ENCODE measurements at regions not wholly inside any gene's neighbourhood (a gene's known extent, or its start where the extent isn't known, plus 50 kb on each side); places are given as distances from the start of the nearest gene placed in this dataset.

DNA sequence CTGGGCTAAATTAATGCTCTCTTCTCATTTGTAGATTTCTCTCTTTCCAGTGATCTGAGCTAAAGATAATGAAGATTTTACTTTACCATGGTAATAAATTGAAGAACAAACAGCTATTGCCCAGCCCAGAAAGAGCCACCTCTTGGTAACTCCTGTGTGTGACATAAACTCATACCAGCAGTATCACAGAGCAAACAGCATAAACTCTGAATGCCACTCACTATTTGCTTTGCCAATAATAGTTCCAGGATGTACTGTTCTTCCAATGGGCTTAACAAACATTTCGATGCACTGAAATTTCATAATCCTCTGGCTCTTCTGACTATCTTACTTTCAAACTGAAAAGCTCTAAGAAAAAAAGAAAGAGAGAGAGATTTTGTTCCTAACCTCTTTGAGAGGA lies 69.8 kb upstream of the RASEF start:
- H3K27ac ChIP-seq (ENCODE audit: low read depth in 1 of 2, low read length in 1 of 2), result no peak overlapping the region
- no peak for ATAC-seq (ENCODE audit: insufficient read depth, low FRiP score)
- no peak for DNase-seq
- WGBS, 2 donors, result 53 to 80% methylated on average over 1 of the region's 1 CpG
- H3K9ac ChIP-seq (ENCODE audit: insufficient read depth in 1 of 2, low read length in 2 of 2), result no peak overlapping the region
- peaks cover 0 to 3% (median 0%) of the 10 kb centered on the region in 4 donors for H3K9me3 ChIP-seq (ENCODE audit: control insufficient read depth in 4 of 4, insufficient read depth in 3 of 4, low read length in 3 of 4)
- H3K4me3 ChIP-seq, result no peak overlapping the region
- H3K36me3 ChIP-seq (ENCODE audit: control insufficient read depth in 4 of 4, insufficient read depth in 4 of 4, low read length in 4 of 4), result no peaks in the 10 kb centered on the region
- H3K4me1 ChIP-seq (ENCODE audit: control insufficient read depth in 5 of 5, insufficient read depth in 5 of 5, low read length in 5 of 5), result no peaks in the 10 kb centered on the region
- no peak for TF ChIP-seq CTCF (IDR thresholded peaks at IDR 0.05; ENCODE audit: control extremely low read depth, extremely low read depth)
- H3K27me3 ChIP-seq (ENCODE audit: control insufficient read depth in 3 of 3, insufficient read depth in 3 of 3, low read length in 2 of 3), result no peaks in the 10 kb centered on the region

DNA sequence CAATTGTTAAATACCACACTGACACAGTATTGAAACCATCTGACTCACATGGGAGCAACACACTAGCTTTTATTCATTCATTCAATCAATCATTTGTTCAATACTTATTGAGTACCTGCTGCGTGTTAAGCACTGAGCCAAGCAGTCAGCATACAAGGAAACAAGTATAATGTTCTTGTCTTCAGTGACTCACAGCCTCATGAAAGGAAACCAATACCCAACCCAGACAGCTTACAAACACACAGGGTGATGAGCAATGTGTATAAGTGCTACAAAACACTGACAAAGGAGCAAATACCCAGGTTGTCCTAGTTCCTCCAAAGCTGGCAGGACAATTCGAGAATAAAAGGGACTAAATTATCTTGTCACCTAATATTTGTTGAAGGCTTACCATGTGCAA lies 67.6 kb upstream of the RASEF start:
- Histone ChIP-seq H3K4me3 (no peak overlapping the region), H3K9ac (ENCODE audit: insufficient read depth in 1 of 2, low read length in 2 of 2) (no peak overlapping the region), H3K9me3 (ENCODE audit: control insufficient read depth in 4 of 4, insufficient read depth in 3 of 4, low read length in 3 of 4) (peaks cover 0 to 8% (median 2%) of the 10 kb centered on the region in 4 donors), H3K27ac (ENCODE audit: low read depth in 1 of 2, low read length in 1 of 2) (no peak overlapping the region), H3K36me3 (ENCODE audit: control insufficient read depth in 4 of 4, insufficient read depth in 4 of 4, low read length in 4 of 4) (no peaks in the 10 kb centered on the region), H3K4me1 (ENCODE audit: control insufficient read depth in 5 of 5, insufficient read depth in 5 of 5, low read length in 5 of 5) (no peaks in the 10 kb centered on the region), H3K27me3 (ENCODE audit: control insufficient read depth in 3 of 3, insufficient read depth in 3 of 3, low read length in 2 of 3) (no peaks in the 10 kb centered on the region)
- WGBS, 2 donors, result 69 to 75% methylated on average over 2 of the region's 2 CpGs
- DNase-seq (no peak), ATAC-seq (ENCODE audit: insufficient read depth, low FRiP score) (no peak)
- no peak for TF ChIP-seq CTCF (IDR thresholded peaks at IDR 0.05; ENCODE audit: control extremely low read depth, extremely low read depth)

DNA sequence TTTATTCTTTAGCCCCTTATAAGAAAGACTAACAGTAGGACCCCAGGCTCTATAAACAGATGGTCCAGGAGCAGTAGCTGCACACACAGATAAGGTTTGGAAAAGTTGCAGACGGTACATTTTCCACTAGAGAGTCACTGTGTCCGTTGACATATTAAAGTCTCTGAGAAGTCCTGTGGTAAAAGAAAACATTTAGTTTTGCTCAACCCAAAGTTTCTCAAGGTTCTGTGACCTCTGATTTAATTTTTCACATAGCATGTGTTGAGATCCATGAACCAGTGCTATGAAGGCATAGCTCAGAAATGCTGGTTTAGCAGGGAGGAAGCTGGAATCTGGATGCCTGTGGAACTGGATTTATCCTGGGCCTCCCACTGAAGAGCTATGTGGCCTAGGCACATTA lies 62.7 kb upstream of the RASEF start:
- H3K9ac ChIP-seq (ENCODE audit: insufficient read depth in 1 of 2, low read length in 2 of 2), result no peak overlapping the region
- ATAC-seq (ENCODE audit: insufficient read depth, low FRiP score), result no peak
- H3K4me1 ChIP-seq (ENCODE audit: control insufficient read depth in 5 of 5, insufficient read depth in 5 of 5, low read length in 5 of 5), result no peaks in the 10 kb centered on the region
- DNase-seq, result no peak
- no peaks in the 10 kb centered on the region for H3K36me3 ChIP-seq (ENCODE audit: control insufficient read depth in 4 of 4, insufficient read depth in 4 of 4, low read length in 4 of 4)
- H3K4me3 ChIP-seq, result no peak overlapping the region
- H3K9me3 ChIP-seq (ENCODE audit: control insufficient read depth in 4 of 4, insufficient read depth in 3 of 4, low read length in 3 of 4), result peaks cover 0 to 8% (median 2%) of the 10 kb centered on the region in 4 donors
- 80 to 87% methylated on average over 2 of the region's 2 CpGs for WGBS, 2 donors
- no peak overlapping the region for H3K27ac ChIP-seq (ENCODE audit: low read depth in 1 of 2, low read length in 1 of 2)
- no peaks in the 10 kb centered on the region for H3K27me3 ChIP-seq (ENCODE audit: control insufficient read depth in 3 of 3, insufficient read depth in 3 of 3, low read length in 2 of 3)
- no peak for TF ChIP-seq CTCF (IDR thresholded peaks at IDR 0.05; ENCODE audit: control extremely low read depth, extremely low read depth)

- Histone ChIP-seq H3K4me1 (ENCODE audit: control insufficient read depth in 5 of 5, insufficient read depth in 5 of 5, low read length in 5 of 5) (no peaks in the 10 kb centered on the region), H3K27ac (ENCODE audit: low read depth in 1 of 2, low read length in 1 of 2) (no peak overlapping the region), H3K36me3 (ENCODE audit: control insufficient read depth in 4 of 4, insufficient read depth in 4 of 4, low read length in 4 of 4) (no peaks in the 10 kb centered on the region), H3K27me3 (ENCODE audit: control insufficient read depth in 3 of 3, insufficient read depth in 3 of 3, low read length in 2 of 3) (no peaks in the 10 kb centered on the region), H3K4me3 (no peak overlapping the region), H3K9me3 (ENCODE audit: control insufficient read depth in 4 of 4, insufficient read depth in 3 of 4, low read length in 3 of 4) (no peaks in the 10 kb centered on the region), H3K9ac (ENCODE audit: insufficient read depth in 1 of 2, low read length in 2 of 2) (no peak overlapping the region)
- no peak for TF ChIP-seq CTCF (IDR thresholded peaks at IDR 0.05; ENCODE audit: control extremely low read depth, extremely low read depth)
- WGBS, 2 donors, result 83 to 87% methylated on average over 2 of the region's 2 CpGs
- DNase-seq, result no peak
- no peak for ATAC-seq (ENCODE audit: insufficient read depth, low FRiP score)
Observed at GRCh38 chr9:83119873-83120272, 56.9 kb upstream of the RASEF start.
